ENCODE measurements at regions not wholly inside any gene's neighbourhood (a gene's known extent, or its start where the extent isn't known, plus 50 kb on each side); places are given as distances from the start of the nearest gene placed in this dataset.

- Histone ChIP-seq H3F3A (ENCODE audit: insufficient read depth, low read length) (no peaks in the 10 kb centered on the region), H3K27me3 (ENCODE audit: insufficient read depth, low read length) (no peaks in the 10 kb centered on the region), H3K4me3 (ENCODE audit: low read depth, low read length, poor library complexity, severe bottlenecking) (no peak overlapping the region), H3K36me3 (ENCODE audit: insufficient read depth, low read length) (no peaks in the 10 kb centered on the region), H3K9ac (ENCODE audit: low read length) (no peak overlapping the region), H3K9me3 (ENCODE audit: low read length) (no peaks in the 10 kb centered on the region), H3K79me2 (ENCODE audit: insufficient read depth, low read length) (no peaks in the 10 kb centered on the region), H3K4me2 (ENCODE audit: low read length) (no peak overlapping the region), H3K27ac (ENCODE audit: low read depth, low read length, poor library complexity, severe bottlenecking) (no peak overlapping the region), H4K20me1 (ENCODE audit: insufficient read depth, low read length) (no peaks in the 10 kb centered on the region), H2AFZ (ENCODE audit: low read length) (no peak overlapping the region), H3K4me1 (ENCODE audit: insufficient read depth, low read length, severe bottlenecking) (no peaks in the 10 kb centered on the region), H3K9me2 (ENCODE audit: low read depth, low read length) (no peaks in the 10 kb centered on the region)
- TF ChIP-seq CTCF (IDR thresholded peaks at IDR 0.05; ENCODE audit: low read length), result no peak
- no peak for TF ChIP-seq EZH2 (IDR thresholded peaks at IDR 0.05; ENCODE audit: borderline replicate concordance, low read length)
Observed at GRCh38 chr9:96116275-96117064, 185.5 kb downstream of the HSD17B3 start.

- Histone ChIP-seq H3K79me2 (ENCODE audit: insufficient read depth, low read length) (no peaks in the 10 kb centered on the region), H3K9me3 (ENCODE audit: low read length) (no peaks in the 10 kb centered on the region), H3K9ac (ENCODE audit: low read length) (no peak overlapping the region), H2AFZ (ENCODE audit: low read length) (no peak overlapping the region), H3K27me3 (ENCODE audit: insufficient read depth, low read length) (no peaks in the 10 kb centered on the region), H3K9me2 (ENCODE audit: low read depth, low read length) (no peaks in the 10 kb centered on the region), H4K20me1 (ENCODE audit: insufficient read depth, low read length) (no peaks in the 10 kb centered on the region), H3K4me1 (ENCODE audit: insufficient read depth, low read length, severe bottlenecking) (no peaks in the 10 kb centered on the region), H3K4me3 (ENCODE audit: low read depth, low read length, poor library complexity, severe bottlenecking) (no peak overlapping the region), H3K27ac (ENCODE audit: low read depth, low read length, poor library complexity, severe bottlenecking) (no peak overlapping the region), H3K4me2 (ENCODE audit: low read length) (no peak overlapping the region), H3K36me3 (ENCODE audit: insufficient read depth, low read length) (no peaks in the 10 kb centered on the region), H3F3A (ENCODE audit: insufficient read depth, low read length) (no peaks in the 10 kb centered on the region)
- TF ChIP-seq CTCF (IDR thresholded peaks at IDR 0.05; ENCODE audit: low read length), result no peak
- no peak for TF ChIP-seq EZH2 (IDR thresholded peaks at IDR 0.05; ENCODE audit: borderline replicate concordance, low read length)
Observed at GRCh38 chr9:96115836-96116235, 186.1 kb downstream of the HSD17B3 start.

GRCh38 chr9:96113032-96113431, 188.9 kb downstream of the HSD17B3 start:
- Histone ChIP-seq H3K9me2 (ENCODE audit: low read depth, low read length) (no peaks in the 10 kb centered on the region), H4K20me1 (ENCODE audit: insufficient read depth, low read length) (no peaks in the 10 kb centered on the region), H3F3A (ENCODE audit: insufficient read depth, low read length) (no peaks in the 10 kb centered on the region), H3K9me3 (ENCODE audit: low read length) (no peaks in the 10 kb centered on the region), H3K27ac (ENCODE audit: low read depth, low read length, poor library complexity, severe bottlenecking) (no peak overlapping the region), H3K4me3 (ENCODE audit: low read depth, low read length, poor library complexity, severe bottlenecking) (no peak overlapping the region), H3K4me1 (ENCODE audit: insufficient read depth, low read length, severe bottlenecking) (no peaks in the 10 kb centered on the region), H3K36me3 (ENCODE audit: insufficient read depth, low read length) (no peaks in the 10 kb centered on the region), H3K79me2 (ENCODE audit: insufficient read depth, low read length) (no peaks in the 10 kb centered on the region), H3K27me3 (ENCODE audit: insufficient read depth, low read length) (no peaks in the 10 kb centered on the region), H3K9ac (ENCODE audit: low read length) (no peak overlapping the region), H2AFZ (ENCODE audit: low read length) (no peak overlapping the region), H3K4me2 (ENCODE audit: low read length) (no peak overlapping the region)
- TF ChIP-seq EZH2 (IDR thresholded peaks at IDR 0.05; ENCODE audit: borderline replicate concordance, low read length) (no peak), CTCF (IDR thresholded peaks at IDR 0.05; ENCODE audit: low read length) (no peak)
